GM19035 (cell line): ENCODE measurements at regions not wholly inside any gene's neighbourhood (a gene's known extent, or its start where the extent isn't known, plus 50 kb on each side); places are given as distances from the start of the nearest gene placed in this dataset.
"Not testable (repeated sequence)": the region's sequence is repeated elsewhere in the genome, so short reads cannot be mapped to it uniquely, and the experiment has no call there.

Experiments used
- ATAC-seq: cut with Tn5 transposase; IDR thresholded peaks from one replicate; pipeline ENCODE4 v1.9.1; 2021; ENCODE audit not compliant: unreplicated experiment

GRCh38 chr6:116982401-116982800, 105.4 kb downstream of the RFX6 start:
- no peak for ATAC-seq

- no peak for ATAC-seq
These were observed 106.3 kb downstream of the RFX6 start for GRCh38 chr6:116983375-116983774.

GRCh38 chr6:116986819-116987218, 109.8 kb downstream of the RFX6 start:
- ATAC-seq = no peak

- no peak for ATAC-seq
These were observed 113.6 kb downstream of the RFX6 start for GRCh38 chr6:116990679-116991078.

GRCh38 chr6:116992546-116992945, 115.5 kb downstream of the RFX6 start:
- no peak for ATAC-seq

GRCh38 chr6:116994447-116994846, 117.4 kb downstream of the RFX6 start:
- ATAC-seq = no peak

- ATAC-seq = no peak
These were observed 119.8 kb downstream of the RFX6 start for GRCh38 chr6:116996842-116997241.

GRCh38 chr6:116997496-116997895, 120.5 kb downstream of the RFX6 start:
- no peak for ATAC-seq

GRCh38 chr6:117007659-117008058, 130.6 kb downstream of the RFX6 start:
- no peak for ATAC-seq

- ATAC-seq = peak; percentile 59
These were observed 131.6 kb downstream of the RFX6 start for GRCh38 chr6:117008618-117009017.

GRCh38 chr6:117014641-117015473, 137.8 kb downstream of the RFX6 start:
- ATAC-seq = not testable (repeated sequence)

GRCh38 chr6:117015474-117015804, 138.4 kb downstream of the RFX6 start:
- ATAC-seq = not testable (repeated sequence)

- no peak for ATAC-seq
These were observed 141.7 kb downstream of the RFX6 start for GRCh38 chr6:117018771-117019170.

GRCh38 chr6:117022774-117023173, 145.7 kb downstream of the RFX6 start:
- ATAC-seq = no peak

GRCh38 chr6:117025310-117025709, 148.3 kb downstream of the RFX6 start:
- ATAC-seq = no peak

GRCh38 chr6:117028256-117028655, 151.2 kb downstream of the RFX6 start:
- no peak for ATAC-seq

GRCh38 chr6:117034547-117034946, 157.5 kb downstream of the RFX6 start:
- no peak for ATAC-seq

- ATAC-seq = no peak
These were observed 157.9 kb downstream of the RFX6 start for GRCh38 chr6:117034971-117035370.

GRCh38 chr6:117050301-117050700, 173.3 kb downstream of the RFX6 start:
- no peak for ATAC-seq

- no peak for ATAC-seq
These were observed 193.2 kb upstream of the VGLL2 start for GRCh38 chr6:117072134-117072533.

GRCh38 chr6:117072781-117073180, 192.6 kb upstream of the VGLL2 start:
- ATAC-seq = no peak

- ATAC-seq = no peak
These were observed 190.7 kb upstream of the VGLL2 start for GRCh38 chr6:117074672-117075071.

GRCh38 chr6:117075218-117075617, 190.1 kb upstream of the VGLL2 start:
- ATAC-seq = no peak
